HG02970 (cell line): ENCODE measurements at regions not wholly inside any gene's neighbourhood (a gene's known extent, or its start where the extent isn't known, plus 50 kb on each side); places are given as distances from the start of the nearest gene placed in this dataset.
"Not testable (repeated sequence)": the region's sequence is repeated elsewhere in the genome, so short reads cannot be mapped to it uniquely, and the experiment has no call there.

Experiments
- ATAC-seq: cut with Tn5 transposase; IDR thresholded peaks from one replicate; pipeline ENCODE4 v1.9.1; 2021; ENCODE audit warnings: mild to moderate bottlenecking, moderate library complexity, moderate number of reproducible peaks; ENCODE audit not compliant: unreplicated experiment, low FRiP score

GRCh38 chr4:64857815-64858214 is 448.6 kb upstream of the TECRL start:
- ATAC-seq = no peak

- ATAC-seq = no peak
These were observed 447.9 kb upstream of the TECRL start for GRCh38 chr4:64857198-64857597.

- no peak for ATAC-seq
These were observed 437.2 kb upstream of the TECRL start for GRCh38 chr4:64846417-64846816.

GRCh38 chr4:64829749-64830148 is 420.5 kb upstream of the TECRL start:
- ATAC-seq = no peak

GRCh38 chr4:64824591-64824990 is 415.3 kb upstream of the TECRL start:
- no peak for ATAC-seq

- ATAC-seq = no peak
These were observed 413.2 kb upstream of the TECRL start for GRCh38 chr4:64822405-64822804.

- ATAC-seq = no peak
These were observed 412.1 kb upstream of the TECRL start for GRCh38 chr4:64821219-64821976.

- ATAC-seq = no peak
These were observed 405.4 kb upstream of the TECRL start for GRCh38 chr4:64814616-64815015.

- ATAC-seq = no peak
These were observed 398.6 kb upstream of the TECRL start for GRCh38 chr4:64807821-64808220.

GRCh38 chr4:64799751-64800150 is 390.5 kb upstream of the TECRL start:
- no peak for ATAC-seq

- not testable (repeated sequence) for ATAC-seq
These were observed 389.6 kb upstream of the TECRL start for GRCh38 chr4:64798828-64799227.

- no peak for ATAC-seq
These were observed 387.3 kb upstream of the TECRL start for GRCh38 chr4:64796581-64796980.

- ATAC-seq = no peak
These were observed 374.9 kb upstream of the TECRL start for GRCh38 chr4:64784125-64784524.

- ATAC-seq = no peak
These were observed 372.6 kb upstream of the TECRL start for GRCh38 chr4:64781737-64782326.

- no peak for ATAC-seq
These were observed 371.4 kb upstream of the TECRL start for GRCh38 chr4:64780664-64781063.

- no peak for ATAC-seq
These were observed 368.0 kb upstream of the TECRL start for GRCh38 chr4:64777286-64777685.

GRCh38 chr4:64776820-64777219 is 367.6 kb upstream of the TECRL start:
- ATAC-seq = no peak

GRCh38 chr4:64774626-64775025 is 365.4 kb upstream of the TECRL start:
- ATAC-seq = no peak

- ATAC-seq = no peak
These were observed 361.9 kb upstream of the TECRL start for GRCh38 chr4:64771149-64771548.

GRCh38 chr4:64767547-64767946 is 358.3 kb upstream of the TECRL start:
- ATAC-seq = no peak

- no peak for ATAC-seq
These were observed 357.3 kb upstream of the TECRL start for GRCh38 chr4:64766565-64766964.

GRCh38 chr4:64756016-64756415 is 346.8 kb upstream of the TECRL start:
- ATAC-seq = no peak
